DMS79 treated with DMSO at 0.1 percent for 48 hours (cell line): ENCODE measurements at regions not wholly inside any gene's neighbourhood (a gene's known extent, or its start where the extent isn't known, plus 50 kb on each side); places are given as distances from the start of the nearest gene placed in this dataset.
A peak's percentile ranks its signal among the peaks of the same experiment; 100 is the strongest.

Experiments
- DNase-seq: peaks from one replicate; lab custom pipeline; 2025; lab: John Stamatoyannopoulos, UW

GRCh38 chr18:38397094-38397493 lies 831.5 kb upstream of the CELF4 start:
- no peak for DNase-seq

DNA sequence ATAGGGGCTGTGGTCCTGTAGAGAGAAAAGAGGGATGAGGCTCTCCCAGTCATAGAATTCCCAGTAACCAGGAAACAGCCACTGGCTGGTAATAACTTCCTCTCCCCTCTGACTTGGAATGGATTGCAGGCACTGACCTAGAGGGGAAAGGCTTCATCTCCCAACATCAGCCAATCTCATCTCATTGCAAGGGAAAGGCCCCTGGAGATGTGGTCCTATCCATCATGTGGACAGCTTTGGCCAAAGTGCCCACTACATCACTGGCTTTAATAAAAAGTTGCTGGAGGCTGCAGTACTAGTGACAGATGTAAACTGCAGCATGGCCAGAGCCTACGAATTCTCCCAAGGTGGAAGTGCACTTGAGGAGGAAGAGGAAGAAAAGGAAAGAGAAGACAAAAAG lies 820.5 kb upstream of the CELF4 start:
- DNase-seq = no peak

GRCh38 chr18:38369772-38370690 lies 804.4 kb upstream of the CELF4 start:
- peak; percentile 96 for DNase-seq

DNA sequence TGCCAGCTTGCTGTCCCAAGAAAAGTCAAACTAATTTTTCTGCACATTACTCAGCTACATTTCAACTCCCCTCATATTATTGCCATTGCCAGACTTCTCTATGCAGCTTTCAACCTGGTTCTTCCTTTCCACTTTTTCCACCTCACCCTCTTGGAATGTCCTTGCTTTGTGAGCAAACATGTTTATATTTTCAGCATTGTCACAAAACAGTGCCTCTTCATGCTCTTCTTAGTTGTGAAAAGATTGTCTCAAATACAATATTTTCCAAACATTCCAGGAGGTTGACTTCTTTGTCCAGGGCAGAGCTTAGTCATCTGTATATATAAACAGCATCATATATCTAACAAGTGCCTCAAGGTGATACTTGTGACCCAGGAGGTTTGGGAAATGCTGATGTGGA lies 803.3 kb upstream of the CELF4 start:
- peak; percentile 83 for DNase-seq

DNA sequence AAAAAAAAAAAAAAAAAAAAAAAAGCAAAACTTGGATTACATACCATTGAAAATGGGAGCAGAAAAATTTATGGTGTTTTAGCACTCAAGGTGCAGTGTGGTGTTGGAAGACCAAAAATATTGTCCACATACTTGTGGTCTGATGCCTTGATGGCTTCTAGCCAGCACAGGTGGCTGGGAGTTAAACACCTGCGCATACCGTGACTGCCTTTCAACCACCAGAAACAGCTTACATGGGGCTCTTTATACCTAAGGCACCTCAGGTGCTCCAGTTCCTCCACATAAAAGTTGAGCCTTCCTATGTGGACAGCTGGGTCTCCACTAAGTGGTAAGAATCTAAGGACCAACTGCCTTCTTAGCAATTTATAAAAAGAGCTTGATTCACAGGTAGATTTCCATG lies 802.6 kb upstream of the CELF4 start:
- peak; percentile 95 for DNase-seq

DNA sequence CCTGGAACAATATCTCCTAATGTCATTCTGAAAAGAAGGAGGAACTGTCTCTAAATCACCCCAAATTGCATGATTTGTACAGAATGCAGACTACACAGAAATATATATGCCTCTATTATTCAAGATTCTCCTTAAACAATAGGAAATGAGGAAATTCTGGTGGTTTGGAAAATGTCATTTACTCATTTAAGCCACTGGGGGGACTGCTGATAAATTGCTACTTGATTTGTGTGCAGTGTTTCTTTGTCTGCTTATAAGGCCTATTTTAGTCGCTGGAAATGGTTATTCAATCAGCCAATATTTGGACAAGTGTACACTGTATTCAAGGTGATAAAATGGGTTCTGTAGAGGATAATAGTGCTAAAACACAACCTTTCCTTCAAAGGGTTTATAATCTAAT lies 801.9 kb upstream of the CELF4 start:
- no peak for DNase-seq

- peak; percentile 61 for DNase-seq
Measured at GRCh38 chr18:38362286-38362792, 796.7 kb upstream of the CELF4 start.

GRCh38 chr18:38358805-38359657 lies 793.4 kb upstream of the CELF4 start:
- DNase-seq = no peak

- DNase-seq = no peak
Measured at GRCh38 chr18:38353149-38353548, 787.6 kb upstream of the CELF4 start.

- DNase-seq = no peak
Measured at GRCh38 chr18:38350141-38350540, 784.5 kb upstream of the CELF4 start.

DNA sequence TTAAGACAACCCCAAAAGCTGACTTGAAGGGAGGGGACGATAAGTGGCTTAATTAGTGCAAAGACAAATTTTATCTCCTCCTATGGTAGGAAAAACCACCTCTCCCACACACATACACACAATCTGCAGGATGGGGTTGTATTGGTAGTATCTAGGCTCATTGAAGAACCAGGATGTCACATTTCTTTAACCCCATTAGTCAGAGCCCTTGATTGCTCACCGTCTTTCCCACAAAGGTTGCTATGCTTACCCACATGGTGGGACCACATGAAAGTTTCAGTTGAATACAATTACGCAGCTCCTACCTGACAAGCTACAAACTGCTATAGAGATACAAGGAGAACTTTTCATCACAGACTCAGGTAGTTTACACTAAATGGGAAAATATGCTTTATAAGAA lies 765.0 kb upstream of the CELF4 start:
- DNase-seq = no peak

DNA sequence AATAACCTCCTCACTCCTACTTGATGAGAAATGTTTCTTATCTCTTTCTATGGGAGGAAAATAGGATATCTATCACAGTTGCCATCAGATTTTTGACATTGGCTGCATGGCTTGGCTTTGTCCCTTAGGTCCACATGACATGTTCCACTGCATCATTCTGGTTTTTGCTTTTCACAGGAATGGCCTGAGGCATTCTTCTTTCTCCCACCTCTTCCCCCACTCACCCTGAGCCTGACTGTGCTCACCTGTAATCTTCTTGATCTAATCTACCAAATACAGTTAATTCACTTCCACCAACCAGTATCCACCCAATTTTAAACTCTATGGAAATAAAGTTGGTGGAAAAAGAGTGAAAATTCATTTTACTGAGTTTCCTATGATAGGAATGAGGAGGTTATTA lies 763.5 kb upstream of the CELF4 start:
- no peak for DNase-seq

- no peak for DNase-seq
Measured at GRCh38 chr18:38322206-38322605, 756.6 kb upstream of the CELF4 start.

DNA sequence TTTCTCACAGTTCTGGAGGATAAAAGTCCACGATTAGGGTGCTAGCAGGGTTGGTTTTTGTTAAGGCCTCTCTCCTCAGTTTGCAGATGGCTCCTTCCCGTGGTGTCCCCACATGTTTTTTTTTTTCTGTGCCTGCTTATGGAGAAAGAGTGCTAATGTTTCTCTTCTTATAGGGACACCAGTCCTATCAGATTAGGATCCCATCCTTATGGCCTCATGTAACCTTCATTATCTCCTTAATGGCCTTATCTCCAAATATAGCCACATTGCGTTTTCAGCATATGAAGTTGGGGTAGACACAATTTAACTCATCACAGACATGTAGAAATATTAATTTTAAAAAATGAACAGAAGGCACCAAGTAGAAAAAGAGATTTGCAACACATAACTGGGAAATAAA lies 755.7 kb upstream of the CELF4 start:
- DNase-seq = no peak

DNA sequence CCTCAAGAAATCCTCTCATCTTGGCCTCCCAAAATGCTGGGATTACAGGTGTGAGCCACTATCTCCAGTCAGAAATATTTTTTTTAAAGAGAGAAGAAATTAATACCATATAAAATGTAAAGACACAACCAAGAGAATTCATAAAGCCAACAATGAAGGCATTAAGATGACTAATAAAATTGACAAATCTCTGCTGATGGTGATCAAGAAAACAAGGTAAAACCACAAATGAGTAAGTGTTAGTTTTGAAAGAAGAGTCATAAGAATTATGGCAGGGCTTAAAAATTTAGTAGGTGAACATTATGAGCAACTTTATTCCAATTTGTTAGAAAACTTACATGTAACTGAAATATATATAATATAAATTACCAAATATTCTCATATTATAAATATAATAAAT lies 752.8 kb upstream of the CELF4 start:
- no peak for DNase-seq

DNA sequence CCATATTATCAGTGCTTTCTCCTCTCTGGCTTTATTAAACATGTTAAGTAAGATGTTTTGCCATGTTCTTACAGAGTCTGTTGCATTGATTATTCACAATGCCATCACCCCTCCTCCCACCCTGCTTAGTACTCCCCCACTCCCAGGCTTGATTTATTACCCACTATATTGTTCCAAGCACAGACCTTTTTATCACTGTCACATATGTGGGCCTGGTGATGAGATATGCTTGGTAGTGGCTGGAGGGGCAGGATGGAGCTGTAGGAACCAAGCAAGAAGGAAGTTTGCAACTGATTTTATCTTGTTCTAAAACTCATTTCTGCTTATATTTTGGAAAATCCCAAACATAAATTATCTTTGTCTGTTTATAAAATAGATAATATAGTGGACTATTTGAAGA lies 748.2 kb upstream of the CELF4 start:
- DNase-seq = no peak

DNA sequence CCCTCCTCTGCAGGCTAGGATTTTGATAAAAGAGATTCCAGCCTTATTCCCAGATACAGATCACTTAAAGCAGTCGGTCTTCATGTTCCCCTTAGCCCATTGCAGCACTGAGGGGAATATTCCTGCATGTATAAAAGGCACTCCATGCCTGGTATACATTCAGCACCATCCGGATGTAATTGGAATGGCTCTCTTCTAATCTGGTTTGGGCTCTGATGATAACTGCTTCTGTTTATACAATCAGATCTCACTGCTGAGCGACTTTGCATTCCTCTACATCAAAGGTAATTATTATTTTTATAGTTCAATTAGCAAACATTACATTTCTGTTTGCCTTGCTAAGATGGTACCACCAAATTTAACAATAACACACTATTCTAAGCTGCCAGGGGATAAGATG lies 746.9 kb upstream of the CELF4 start:
- no peak for DNase-seq

GRCh38 chr18:38310936-38311335 lies 745.3 kb upstream of the CELF4 start:
- no peak for DNase-seq

- no peak for DNase-seq
Measured at GRCh38 chr18:38307914-38308313, 742.3 kb upstream of the CELF4 start.

DNA sequence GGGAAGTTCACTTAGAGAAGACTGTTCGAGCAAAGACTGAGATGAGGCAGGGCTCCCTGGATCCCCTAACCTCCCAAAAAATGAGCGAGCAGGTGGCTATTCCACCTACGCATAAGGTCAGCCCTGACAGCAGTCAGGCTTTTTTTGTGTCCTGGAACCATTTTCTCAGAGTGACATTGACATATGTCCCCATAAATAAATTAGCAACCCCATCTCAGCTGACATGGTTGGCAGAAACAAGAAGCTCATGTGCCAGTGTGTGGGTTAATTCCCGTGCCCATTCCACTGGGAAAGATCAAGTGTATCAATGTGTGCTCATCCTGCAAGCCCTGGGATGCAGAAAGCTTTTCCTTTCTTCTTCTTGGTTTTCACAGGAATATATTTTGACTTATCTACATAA lies 740.4 kb upstream of the CELF4 start:
- no peak for DNase-seq

GRCh38 chr18:38301621-38302020 lies 736.0 kb upstream of the CELF4 start:
- no peak for DNase-seq

GRCh38 chr18:38297910-38298309 lies 732.3 kb upstream of the CELF4 start:
- no peak for DNase-seq

DNA sequence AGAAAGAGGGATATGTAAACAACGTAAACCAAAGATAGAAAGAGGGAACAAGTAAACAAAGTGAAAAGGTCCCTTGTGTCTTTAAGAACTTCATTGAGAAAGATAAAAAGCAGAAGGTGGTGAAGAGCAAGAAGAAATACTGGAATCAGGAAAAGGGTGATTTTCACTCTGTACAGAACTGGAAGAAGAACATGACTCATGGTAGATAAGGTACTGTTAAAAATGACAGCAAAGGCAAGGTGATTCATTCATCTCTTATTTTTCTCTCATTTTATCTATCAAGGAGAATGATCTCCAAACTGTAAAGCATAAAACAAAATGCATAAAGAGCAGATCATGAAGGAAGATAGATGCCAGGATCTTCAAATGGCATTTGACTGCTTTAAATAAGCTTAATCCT lies 724.6 kb upstream of the CELF4 start:
- no peak for DNase-seq
